K562 (cell line): ENCODE measurements at regions not wholly inside any gene's neighbourhood (a gene's known extent, or its start where the extent isn't known, plus 50 kb on each side); places are given as distances from the start of the nearest gene placed in this dataset.

Source experiments
- ATAC-seq: fragments of 200-7000 bp; cut with Tn5 transposase; 3 replicates; pipeline ENCODE4 v1.9.1; 2020; ENCODE audit warnings: moderate library complexity
- BruUV-seq: library from RNA; stranded (reverse); fragments of 400-500 nt; replicated peaks from 2 replicates; lab custom pipeline; 2021; lab: Mats Ljungman, UMichigan
- CTCF ChIA-PET: fragments of 300-600 bp; formaldehyde crosslinking; extraction: SDS; loops from one replicate; lab custom pipeline; 2021; ENCODE audit warnings: low intra/inter-chr PET ratio; lab: Yijun Ruan, JAX
- POLR2A ChIA-PET: fragments of 300-600, 350-650 bp; sonication (Branson Sonifier 250); formaldehyde crosslinking; extraction: SDS; loops from one replicate; lab custom pipeline; 2021; ENCODE audit warnings: antibody characterized with exemption, inconsistent platforms; lab: Yijun Ruan, JAX
- DNase-seq, 4 experiments: peaks; one replicate each; pipeline versions ENCODE4 v3.0.0 to v3.0.0-alpha.2; 2011 to 2018; ENCODE audit warnings: low spot score in 3 of 4, mixed read lengths in 3 of 4; ENCODE audit errors: extremely low read depth in 1 of 4
- FAIRE-seq: peaks from 2 replicates; lab custom pipeline; 2011; peaks lifted over from hg19 to GRCh38; lab: Jason Lieb, UNC
- H2AFZ ChIP-seq: 2 replicates; pipeline ENCODE4 v1.6.0; 2011; ENCODE audit warnings: low read depth, low read length, control low read depth, inconsistent platforms
- H3K27ac ChIP-seq: fragments of 200-600 bp; 3 replicates; pipeline ENCODE4 v1.8.0; 2011; ENCODE audit warnings: low read depth, mild to moderate bottlenecking, control low read depth, inconsistent platforms, low read length, moderate library complexity, mixed read lengths; ENCODE audit errors: extremely low read depth
- H3K27me3 ChIP-seq, 2 experiments: fragments of 300-600 bp in 1 of 2; 2 replicates in 1 of 2; 3 replicates in 1 of 2; pipeline versions ENCODE4 v1.6.0 to v1.8.0; 2011; ENCODE audit warnings: inconsistent platforms in 2 of 2, low read length in 2 of 2, mild to moderate bottlenecking in 1 of 2, mixed read lengths in 1 of 2, moderate library complexity in 1 of 2; ENCODE audit not compliant: control insufficient read depth in 2 of 2, insufficient read depth in 2 of 2
- H3K36me3 ChIP-seq: fragments of 300-600 bp; 3 replicates; pipeline ENCODE4 v1.8.0; 2011; ENCODE audit warnings: mild to moderate bottlenecking, low read length, inconsistent platforms; ENCODE audit not compliant: control insufficient read depth, insufficient read depth
- H3K4me1 ChIP-seq, 2 experiments: fragments of 200-600 bp in 1 of 2; replicated peaks in 1 of 2; 2 replicates in 1 of 2; 3 replicates in 1 of 2; pipeline versions ENCODE4 v1.5.1 to v1.8.0; 2011; ENCODE audit warnings: inconsistent platforms in 2 of 2, low read length in 2 of 2, mild to moderate bottlenecking in 1 of 2, mixed read lengths in 1 of 2, moderate library complexity in 1 of 2; ENCODE audit not compliant: control insufficient read depth in 2 of 2, insufficient read depth in 2 of 2
- H3K4me2 ChIP-seq: 2 replicates; pipeline ENCODE4 v1.6.1; 2011; ENCODE audit warnings: low read length, control low read depth, inconsistent platforms, mixed read lengths; ENCODE audit not compliant: insufficient read depth
- H3K4me3 ChIP-seq: fragments of 200-600 bp; sonication (generic), shearing (Covaris generic); 2 replicates; pipeline ENCODE4 v1.5.1; 2016; ENCODE audit warnings: control low read depth, inconsistent platforms
- H3K79me2 ChIP-seq: fragments of 200-600 bp; 3 replicates; pipeline ENCODE4 v1.8.0; 2011; ENCODE audit warnings: low read length, inconsistent platforms; ENCODE audit not compliant: control insufficient read depth, insufficient read depth
- H3K9ac ChIP-seq, 2 experiments: 2 replicates each; pipeline versions ENCODE4 v1.6.0 to v1.6.1; 2011; ENCODE audit warnings: low read depth in 2 of 2, low read length in 2 of 2, control low read depth in 1 of 2, inconsistent platforms in 1 of 2, mild to moderate bottlenecking in 1 of 2, mixed read lengths in 1 of 2; ENCODE audit not compliant: insufficient read depth in 1 of 2
- H3K9me1 ChIP-seq: one replicate; pipeline ENCODE4 v1.6.0; 2011; ENCODE audit warnings: inconsistent platforms, mild to moderate bottlenecking, low read length, moderate library complexity; ENCODE audit not compliant: control insufficient read depth, insufficient read depth
- H3K9me3 ChIP-seq: replicated peaks from 2 replicates; pipeline ENCODE4 v1.5.1; 2011; ENCODE audit warnings: low read depth, low read length, inconsistent platforms; ENCODE audit not compliant: control insufficient read depth, insufficient read depth
- H4K20me1 ChIP-seq: replicated peaks from 2 replicates; pipeline ENCODE4 v1.6.1; 2011; ENCODE audit warnings: low read length, inconsistent platforms, mixed read lengths; ENCODE audit not compliant: control insufficient read depth, insufficient read depth
- ATF1 ChIP-seq, 2 experiments: fragments of 450-650 bp in 1 of 2; IDR thresholded peaks; 2 replicates each; pipeline ENCODE4 v1.6.1; 2016; ENCODE audit warnings: missing compliant biosample characterization in 1 of 2, missing genetic modification characterization in 1 of 2
- BRD4 ChIP-seq: fragments of 200-600 bp; sonication (generic); IDR thresholded peaks from 2 replicates; pipeline ENCODE4 v1.6.1; 2017; ENCODE audit warnings: inconsistent platforms
- ETV6 ChIP-seq, 3 experiments: fragments of 150-350 bp in 1 of 3; sonication (generic) in 1 of 3; formaldehyde crosslinking in 1 of 3; IDR thresholded peaks; 2 replicates each; pipeline versions ENCODE4 v1.6.1 to v1.8.0; 2014 to 2022; ENCODE audit warnings: borderline replicate concordance in 2 of 3, low read depth in 2 of 3, antibody characterized with exemption in 1 of 3, low read length in 1 of 3, mild to moderate bottlenecking in 1 of 3, missing genetic modification reagents in 1 of 3
- HNRNPH1 ChIP-seq: fragments of 200-400 bp; formaldehyde crosslinking; optimal IDR thresholded peaks from 2 replicates; pipeline ENCODE3; 2017; ENCODE audit warnings: low read depth, mild to moderate bottlenecking, low read length, moderate library complexity
- MAZ ChIP-seq, 2 experiments: fragments of 450-650 bp in 1 of 2; sonication (generic) in 1 of 2; formaldehyde crosslinking; IDR thresholded peaks in 1 of 2; conservative IDR thresholded peaks in 1 of 2; 2 replicates each; pipeline versions ENCODE4 v1.4.0 to v1.5.0; 2020; ENCODE audit warnings: mild to moderate bottlenecking in 1 of 2, missing genetic modification reagents in 1 of 2
- MIER1 ChIP-seq: fragments of 450-650 bp; IDR thresholded peaks from 2 replicates; pipeline ENCODE4 v1.6.1; 2016; ENCODE audit warnings: antibody characterized with exemption, mild to moderate bottlenecking, low read depth
- NFIC ChIP-seq: fragments of 450-650 bp; IDR thresholded peaks from 2 replicates; pipeline ENCODE4 v1.6.1; 2017; ENCODE audit warnings: mild to moderate bottlenecking, inconsistent platforms
- SIX5 ChIP-seq, 2 experiments: IDR thresholded peaks; 2 replicates each; pipeline ENCODE4 v1.6.1; 2011; ENCODE audit warnings: low read length in 2 of 2, borderline replicate concordance in 1 of 2, low read depth in 1 of 2, mild to moderate bottlenecking in 1 of 2, moderate library complexity in 1 of 2; ENCODE audit not compliant: insufficient read depth in 1 of 2
- SRSF9 ChIP-seq: fragments of 200-400 bp; formaldehyde crosslinking; IDR thresholded peaks from 2 replicates; pipeline ENCODE4 v1.6.1; 2017; ENCODE audit warnings: low read depth, low read length, borderline replicate concordance
- XRCC3 ChIP-seq: fragments of 450-650 bp; IDR thresholded peaks from 2 replicates; pipeline ENCODE4 v1.6.1; 2017; ENCODE audit warnings: mild to moderate bottlenecking, moderate library complexity
- ZNF197 ChIP-seq: fragments of 200-800 bp; sonication (Bioruptor generic); IDR thresholded peaks from 2 replicates; pipeline ENCODE4 v1.6.1; 2016; ENCODE audit warnings: low read depth, missing genetic modification characterization, missing compliant biosample characterization
- ZNF324 ChIP-seq: fragments of 250-450 bp; sonication (Bioruptor Pico); IDR thresholded peaks from 2 replicates; pipeline ENCODE4 v1.4.0; 2020; ENCODE audit warnings: mild to moderate bottlenecking
- ZNF384 ChIP-seq: IDR thresholded peaks from 2 replicates; pipeline ENCODE4 v1.6.1; 2012; ENCODE audit warnings: low read depth, low read length, improper control_type of control experiment
- WGBS: fragments of 100-300 bp; shearing (Covaris generic); methylation state at CpG from one replicate; pipeline ENCODE4 v1.1.6; 2016; ENCODE audit warnings: low coverage, mixed read lengths; ENCODE audit not compliant: insufficient coverage; ENCODE audit errors: missing lambda C conversion rate; 5-methylcytosine and 5-hydroxymethylcytosine counted together
- in situ Hi-C: fragments of 300-500 bp; cut with MboI; formaldehyde crosslinking; loops from 4 replicates; pipeline ENCODE4 v1.15.0; 2018; ENCODE audit warnings: inconsistent platforms, mixed read lengths
- intact Hi-C: fragments of 100-400 bp; cut with micrococcal nuclease; formaldehyde crosslinking; loops from 2 replicates; pipeline ENCODE4 v1.14.2; 2022
- TF ChIP-seq, protein P1 (sequence below): fragments of 250-450 bp; sonication (Bioruptor Pico); IDR thresholded peaks from 2 replicates; pipeline ENCODE4 v1.5.0; 2021

- ChIA-PET CTCF (no interaction called here), POLR2A (no interaction called here)
- no peak overlapping the region for H2AFZ ChIP-seq
- no peak for ATAC-seq
- in situ Hi-C loops: no loop called here
- BruUV-seq: no TSS peak
- H3K79me2 ChIP-seq: no peaks in the 10 kb centered on the region
- DNase-seq: no peak
- no peak overlapping the region for H3K9ac ChIP-seq
- no peak overlapping the region for H3K27ac ChIP-seq
- H3K4me2 ChIP-seq: no peak overlapping the region
- 3% methylated on average over 2 of the region's 2 CpGs for WGBS
- intact Hi-C loops: no loop called here
- no peaks in the 10 kb centered on the region for H3K27me3 ChIP-seq
- H3K4me1 ChIP-seq: no peaks in the 10 kb centered on the region
- TF ChIP-seq BRD4 (no peak), ZNF384 (no peak)
- H3K9me3 ChIP-seq: 0 out of 2 replicates have a peak, but pooled peaks cover 2% of the 10 kb centered on the region
- no peak for FAIRE-seq
- no peaks in the 10 kb centered on the region for H4K20me1 ChIP-seq
- H3K9me1 ChIP-seq: no peaks in the 10 kb centered on the region
- no peaks in the 10 kb centered on the region for H3K36me3 ChIP-seq
- no peak overlapping the region for H3K4me3 ChIP-seq
Measured at GRCh38 chr5:117461966-117462365, 887.3 kb upstream of the SEMA6A start.

- H3K4me2 ChIP-seq: no peak overlapping the region
- H3K27ac ChIP-seq: no peak overlapping the region
- H3K27me3 ChIP-seq: no peaks in the 10 kb centered on the region
- POLR2A ChIA-PET: no interaction called here
- H3K4me3 ChIP-seq: no peak overlapping the region
- H3K9me3 ChIP-seq: 0 out of 2 replicates have a peak, but pooled peaks cover 2% of the 10 kb centered on the region
- H3K9me1 ChIP-seq: no peaks in the 10 kb centered on the region
- no peak overlapping the region for H2AFZ ChIP-seq
- no peak for TF ChIP-seq SIX5 (IDR thresholded peaks at IDR 0.05; ENCODE audit: borderline replicate concordance in 1 of 2, insufficient read depth in 1 of 2, low read depth in 1 of 2, low read length in 2 of 2)
- no peak for TF ChIP-seq ETV6 (IDR thresholded peaks at IDR 0.05; ENCODE audit: borderline replicate concordance in 1 of 2, low read depth in 2 of 2, low read length in 1 of 2)
- TF ChIP-seq ETV6 (CRISPR knock-in tag; IDR thresholded peaks at IDR 0.05; ENCODE audit: borderline replicate concordance): no peak
- no peak for TF ChIP-seq ZNF324 (CRISPR knock-in tag)
- no peak for TF ChIP-seq XRCC3
- TF ChIP-seq, protein P1, sequence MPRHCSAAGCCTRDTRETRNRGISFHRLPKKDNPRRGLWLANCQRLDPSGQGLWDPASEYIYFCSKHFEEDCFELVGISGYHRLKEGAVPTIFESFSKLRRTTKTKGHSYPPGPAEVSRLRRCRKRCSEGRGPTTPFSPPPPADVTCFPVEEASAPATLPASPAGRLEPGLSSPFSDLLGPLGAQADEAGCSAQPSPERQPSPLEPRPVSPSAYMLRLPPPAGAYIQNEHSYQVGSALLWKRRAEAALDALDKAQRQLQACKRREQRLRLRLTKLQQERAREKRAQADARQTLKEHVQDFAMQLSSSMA (CRISPR knock-in tag): no peak
- TF ChIP-seq SRSF9: no peak
- no peak for TF ChIP-seq NFIC
- TF ChIP-seq HNRNPH1: no peak
- TF ChIP-seq MIER1: no peak
- no peak for TF ChIP-seq ZNF197
- no peak for TF ChIP-seq ATF1 (CRISPR knock-in tag; IDR thresholded peaks at IDR 0.05)
- TF ChIP-seq ATF1 (tag; IDR thresholded peaks at IDR 0.05): no peak
- no peak for TF ChIP-seq MAZ (CRISPR knock-in tag; conservative IDR thresholded peaks at IDR 0.05 in 1 of 2, IDR thresholded peaks at IDR 0.05 in 1 of 2)
- H3K4me1 ChIP-seq: no peaks in the 10 kb centered on the region
- intact Hi-C loops: no loop called here
- no peak overlapping the region for H3K9ac ChIP-seq
- WGBS: 0% methylated on average over 1 of the region's 1 CpG
- no TSS peak for BruUV-seq
- in situ Hi-C loops: no loop called here
- no peaks in the 10 kb centered on the region for H3K36me3 ChIP-seq
- H3K79me2 ChIP-seq: no peaks in the 10 kb centered on the region
- no peak for ATAC-seq
- DNase-seq: no peak
- CTCF ChIA-PET: no interaction called here
- no peak for FAIRE-seq
- no peaks in the 10 kb centered on the region for H4K20me1 ChIP-seq
Measured at GRCh38 chr5:117461403-117461802, 886.8 kb upstream of the SEMA6A start.
